HG02798 (cell line): ENCODE measurements at regions not wholly inside any gene's neighbourhood (a gene's known extent, or its start where the extent isn't known, plus 50 kb on each side); places are given as distances from the start of the nearest gene placed in this dataset.

ENCODE experiments used
- ATAC-seq: cut with Tn5 transposase; IDR thresholded peaks from one replicate; pipeline ENCODE4 v1.9.1; 2021; ENCODE audit warnings: mild to moderate bottlenecking; ENCODE audit not compliant: unreplicated experiment, poor library complexity

- ATAC-seq, result no peak
Measured at GRCh38 chr6:144883915-144884314, 598.8 kb downstream of the UTRN start.

GRCh38 chr6:144885817-144886216 is 600.7 kb downstream of the UTRN start:
- no peak for ATAC-seq

DNA sequence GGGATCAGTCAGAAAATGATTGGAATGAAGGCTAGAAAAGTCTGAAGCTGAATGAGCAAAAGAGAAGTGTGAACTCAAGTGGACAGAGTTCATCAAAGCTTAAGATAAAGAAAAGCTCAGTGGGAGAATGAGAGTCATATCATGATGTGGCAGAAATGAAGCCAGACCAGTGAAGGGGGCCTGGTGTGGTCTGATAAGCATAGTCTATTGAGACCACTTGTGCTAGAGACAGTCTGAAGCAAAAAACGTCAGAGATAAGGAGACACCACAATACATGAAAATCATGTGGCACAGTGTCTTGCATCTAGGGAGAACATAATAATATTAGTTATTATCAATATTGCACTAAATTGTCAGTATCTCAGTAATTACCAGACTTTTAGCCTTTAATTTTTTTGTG is 601.5 kb downstream of the UTRN start:
- no peak for ATAC-seq

GRCh38 chr6:144888621-144889020 is 603.5 kb downstream of the UTRN start:
- no peak for ATAC-seq

GRCh38 chr6:144893680-144894151 is 608.6 kb downstream of the UTRN start:
- no peak for ATAC-seq

GRCh38 chr6:144894240-144894639 is 609.1 kb downstream of the UTRN start:
- no peak for ATAC-seq

- ATAC-seq, result no peak
Measured at GRCh38 chr6:144895313-144896278, 610.5 kb downstream of the UTRN start.

DNA sequence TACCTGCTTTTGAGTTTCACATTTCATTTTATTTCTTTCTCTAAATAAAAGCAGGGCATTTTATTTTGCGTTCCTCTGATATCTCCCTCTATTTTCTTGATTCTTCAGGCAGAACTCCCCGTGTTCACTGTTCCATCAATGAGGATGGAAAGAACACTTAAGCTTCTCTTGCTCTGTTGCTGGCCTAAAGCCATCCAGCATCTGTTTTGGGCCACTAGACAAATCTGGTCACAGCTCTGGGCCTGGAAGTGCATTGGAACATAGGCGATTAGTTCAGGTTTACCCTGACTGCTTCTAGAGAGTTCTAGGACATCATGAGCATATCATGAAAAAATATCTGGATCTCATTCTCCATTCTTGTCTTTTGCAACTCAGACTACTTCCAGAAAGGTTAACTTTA is 611.2 kb downstream of the UTRN start:
- ATAC-seq, result no peak

DNA sequence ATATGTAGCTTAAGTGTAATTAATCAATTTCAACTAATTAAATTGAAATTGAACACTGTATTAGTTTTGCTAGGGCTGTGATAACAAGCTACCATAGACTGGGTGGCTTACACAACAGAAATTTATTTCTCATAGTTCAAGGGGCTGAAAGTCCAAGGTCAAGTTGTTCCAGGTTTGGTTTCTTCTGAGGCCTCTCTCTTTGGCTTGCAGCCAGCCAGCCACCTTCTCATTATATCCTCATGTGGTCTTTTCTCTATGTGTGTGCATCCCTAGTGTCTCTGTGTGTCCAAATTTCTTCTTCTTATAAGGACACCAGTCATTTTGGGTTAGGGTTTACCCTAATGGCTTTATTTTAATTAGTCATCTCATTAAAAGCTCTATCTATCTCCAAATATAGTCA is 611.7 kb downstream of the UTRN start:
- ATAC-seq, result no peak

GRCh38 chr6:144897441-144897921 is 612.3 kb downstream of the UTRN start:
- no peak for ATAC-seq

DNA sequence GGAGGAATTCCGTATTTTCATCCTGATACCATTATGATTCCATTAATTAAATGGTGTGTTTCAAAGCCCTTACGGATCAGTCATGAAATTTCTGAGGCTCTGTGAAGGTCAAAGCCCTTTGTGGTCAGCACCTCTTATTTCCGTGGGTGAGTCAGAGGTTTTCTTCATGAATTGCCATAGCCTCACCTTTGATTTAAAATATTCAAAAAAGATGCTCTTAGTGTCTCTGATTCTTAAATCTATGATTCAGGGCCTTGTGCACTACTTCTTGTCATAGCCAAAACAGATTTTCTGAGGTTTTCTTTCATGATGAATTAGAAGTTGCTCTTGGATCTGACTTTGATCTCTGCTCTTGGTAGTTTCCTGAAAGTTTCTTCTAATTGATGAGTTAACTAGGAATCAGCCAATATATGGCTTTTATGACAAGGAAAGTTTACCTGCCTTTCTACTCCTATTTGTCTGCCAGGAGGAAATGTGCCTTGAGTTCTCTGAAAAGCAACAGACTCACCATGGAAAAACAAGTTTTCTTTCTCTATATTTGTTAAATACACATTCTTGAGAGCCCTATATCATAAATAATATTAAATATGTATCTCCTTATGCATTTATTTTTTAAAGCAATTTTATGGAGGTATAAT is 613.0 kb downstream of the UTRN start:
- ATAC-seq, result no peak

DNA sequence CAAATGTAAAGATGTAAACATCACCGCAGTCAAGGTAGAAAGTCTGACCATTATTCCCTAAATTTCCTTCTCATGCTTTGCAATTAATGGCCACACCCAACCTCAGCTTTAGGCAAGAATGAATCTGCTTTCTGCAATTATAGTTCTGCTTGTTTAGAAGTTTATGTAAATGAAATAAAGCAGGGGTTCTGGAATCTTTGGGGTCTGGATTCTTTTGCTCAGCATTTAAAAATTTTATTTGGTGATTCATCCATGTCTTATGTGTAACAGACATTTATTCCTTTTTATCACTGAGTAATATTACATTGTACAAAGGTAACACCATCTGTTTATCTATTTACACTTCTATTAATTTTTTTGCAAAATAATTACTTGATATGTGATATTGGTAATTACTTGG is 613.6 kb downstream of the UTRN start:
- ATAC-seq, result no peak

- no peak for ATAC-seq
Measured at GRCh38 chr6:144899161-144899560, 614.0 kb downstream of the UTRN start.

DNA sequence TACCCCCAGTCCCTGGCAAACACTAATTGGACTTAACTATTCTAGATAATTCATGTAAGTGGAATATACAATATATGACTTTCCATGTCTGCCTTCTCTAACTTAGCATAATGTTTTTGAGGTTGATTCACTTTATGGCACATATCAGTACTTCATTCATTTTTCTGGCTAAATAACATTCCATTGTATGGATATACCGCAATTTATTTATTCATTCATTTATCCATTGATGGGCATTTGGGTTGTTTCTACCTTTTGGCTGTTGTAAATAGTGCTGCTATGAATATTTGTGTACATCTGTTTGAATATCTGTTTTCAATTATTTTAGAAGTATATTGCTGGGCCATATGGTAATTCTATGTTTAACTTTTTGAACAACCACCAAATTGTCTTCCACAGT is 616.3 kb downstream of the UTRN start:
- no peak for ATAC-seq

DNA sequence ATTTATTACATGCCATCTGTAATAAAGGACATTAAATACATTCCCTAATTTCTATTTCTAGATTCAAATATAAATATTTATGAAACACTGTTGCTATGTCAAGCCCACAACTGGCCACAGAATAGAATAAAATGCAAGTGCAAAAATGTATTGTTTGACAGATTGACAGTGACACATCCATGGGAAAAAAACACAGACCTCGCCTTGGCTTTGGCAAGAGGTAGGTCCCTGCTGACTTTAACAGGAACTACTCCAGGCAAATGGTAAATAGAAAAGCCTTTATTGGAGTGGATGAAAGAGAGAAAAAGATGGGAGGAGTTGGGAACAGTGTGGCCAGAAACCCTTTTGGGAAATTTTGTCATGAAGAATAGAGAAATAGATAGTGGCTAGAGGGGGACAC is 622.9 kb downstream of the UTRN start:
- ATAC-seq, result no peak

DNA sequence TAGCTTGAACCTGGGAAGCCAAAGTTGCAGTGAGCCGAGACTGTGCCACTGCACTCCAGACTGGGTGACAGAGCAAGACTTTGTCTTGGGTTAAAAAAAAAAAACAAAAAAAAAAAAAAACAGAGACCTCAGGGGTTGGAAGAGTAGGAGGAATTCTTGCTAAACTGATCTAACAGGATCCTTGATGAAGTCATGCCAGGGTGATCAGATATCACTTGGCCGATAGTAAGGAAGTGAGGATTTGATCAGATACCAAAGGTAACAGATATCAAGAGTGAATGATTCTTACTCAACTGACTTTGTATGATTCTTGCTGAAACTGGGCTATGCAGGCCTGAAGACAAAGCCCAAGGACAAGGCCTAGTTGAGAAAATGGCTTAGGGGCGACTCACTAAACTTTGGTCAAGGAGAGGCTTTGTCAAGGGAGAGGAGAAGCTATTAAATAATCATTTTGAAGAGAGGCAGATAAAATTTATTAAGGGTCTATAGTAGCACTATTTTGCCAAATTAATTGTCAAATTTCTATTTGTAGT is 624.7 kb downstream of the UTRN start:
- no peak for ATAC-seq

GRCh38 chr6:144911322-144911721 is 626.2 kb downstream of the UTRN start:
- no peak for ATAC-seq

DNA sequence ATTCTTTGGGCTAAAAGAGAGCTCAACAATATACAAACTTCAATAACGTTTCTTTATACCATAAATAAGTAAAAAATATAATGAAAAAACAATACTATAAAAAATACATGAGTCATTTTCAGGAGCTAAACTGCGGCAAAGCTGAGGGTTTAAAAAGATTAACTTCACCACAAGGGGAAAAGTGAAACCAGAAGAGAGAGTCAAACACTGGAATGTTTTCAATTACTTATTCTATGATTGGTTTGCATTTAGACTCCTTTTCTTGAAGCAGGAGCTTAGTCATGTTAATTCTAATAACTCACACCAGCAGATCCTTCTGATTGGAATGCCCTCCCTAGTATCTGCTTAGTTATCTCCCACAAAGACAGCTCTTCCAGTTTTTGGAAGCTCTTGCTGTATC is 627.3 kb downstream of the UTRN start:
- no peak for ATAC-seq

DNA sequence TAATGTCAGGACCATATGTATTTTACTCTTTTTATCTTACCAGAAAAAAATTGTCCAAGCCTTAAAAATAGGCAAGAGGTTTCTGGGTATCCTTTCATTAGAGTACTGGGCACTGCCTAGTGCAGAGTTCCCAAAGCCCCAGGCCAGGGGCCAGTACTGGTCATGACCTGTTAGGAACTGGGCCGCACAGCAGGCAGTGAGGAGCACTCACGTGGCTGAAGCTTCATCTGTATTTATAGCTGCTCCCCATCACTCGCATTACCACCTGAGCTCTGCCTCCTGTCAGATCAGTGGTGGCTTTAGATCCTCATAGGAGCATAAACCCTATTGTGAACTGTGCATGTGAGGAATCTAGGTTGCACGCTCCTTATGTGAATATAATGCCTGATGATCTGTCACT is 632.9 kb downstream of the UTRN start:
- ATAC-seq, result no peak

DNA sequence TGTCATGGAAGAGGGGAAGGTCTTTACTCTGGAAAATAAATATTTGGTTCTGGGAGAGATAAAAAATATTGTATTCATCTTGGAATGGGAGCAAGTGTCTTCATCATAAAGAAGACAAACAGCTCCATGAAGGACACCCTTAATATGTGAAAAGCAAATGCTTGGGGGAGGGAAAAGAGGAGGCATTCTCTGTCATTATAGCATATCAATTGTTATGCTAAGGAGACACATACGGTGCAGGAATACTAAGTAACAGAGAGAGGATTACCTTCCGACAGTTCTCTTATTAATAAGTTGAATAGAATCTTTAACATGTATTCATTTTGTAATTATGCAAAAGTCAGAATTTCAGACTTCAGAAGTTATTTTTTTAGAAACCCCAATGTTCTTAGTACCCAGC is 634.4 kb downstream of the UTRN start:
- no peak for ATAC-seq

DNA sequence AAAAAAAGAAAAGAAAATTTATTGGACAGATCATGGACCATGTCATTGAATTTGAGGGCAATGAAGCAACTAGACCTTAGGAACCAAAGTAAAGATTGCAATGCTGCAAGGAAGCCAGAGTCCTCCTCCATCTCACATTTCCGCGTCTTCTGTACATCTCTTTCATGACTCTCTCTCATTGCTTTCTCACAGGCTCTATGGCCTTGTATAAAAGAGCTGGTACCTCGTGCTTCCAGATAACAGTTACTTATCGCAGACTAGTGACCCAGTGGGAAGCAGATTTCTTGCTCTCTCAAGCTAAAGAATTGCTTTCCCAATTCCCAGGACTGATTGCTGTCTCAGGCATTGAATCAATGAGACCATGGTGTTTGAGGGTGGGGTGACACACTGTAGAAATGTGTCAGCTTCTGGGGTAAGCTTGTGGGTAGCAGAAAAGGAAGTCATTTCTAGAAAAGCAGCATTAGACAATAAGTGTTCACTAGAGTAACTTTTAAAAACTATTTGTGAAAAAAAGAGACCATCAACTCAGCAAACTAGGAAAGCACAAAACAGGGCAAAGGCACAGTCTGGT is 635.3 kb downstream of the UTRN start:
- no peak for ATAC-seq
